GM12874 (cell line): ENCODE measurements at regions not wholly inside any gene's neighbourhood (a gene's known extent, or its start where the extent isn't known, plus 50 kb on each side); places are given as distances from the start of the nearest gene placed in this dataset.

Source experiments
- CTCF ChIP-seq: IDR thresholded peaks from 2 replicates; pipeline ENCODE4 v1.5.1; 2011; ENCODE audit warnings: low read depth, mild to moderate bottlenecking, control low read depth, low read length, moderate library complexity; ENCODE audit not compliant: insufficient read depth

GRCh38 chr18:78837754-78838153, 141.9 kb upstream of the SALL3 start:
- TF ChIP-seq CTCF, result no peak

GRCh38 chr18:78838183-78838582, 141.4 kb upstream of the SALL3 start:
- TF ChIP-seq CTCF, result no peak

DNA sequence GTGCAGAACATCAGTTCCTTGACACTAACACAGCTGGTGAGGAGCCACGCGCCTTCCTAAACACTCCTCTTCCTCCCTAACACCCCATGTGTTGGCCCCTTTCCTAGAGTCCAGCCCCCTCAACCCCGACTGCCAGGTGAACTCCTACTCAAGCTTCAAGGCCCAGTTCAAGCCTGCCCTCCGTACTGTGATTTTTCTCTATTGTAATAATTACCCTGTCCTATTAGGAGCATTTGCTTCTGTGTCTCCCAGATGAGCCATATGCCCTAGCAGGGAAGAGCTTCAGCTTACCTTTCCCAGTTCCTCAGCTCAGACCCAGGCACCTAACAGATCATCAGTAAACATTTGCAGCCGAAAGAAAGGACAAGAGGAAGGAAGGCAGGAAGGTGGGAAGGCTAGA, 130.6 kb upstream of the SALL3 start:
- no peak for TF ChIP-seq CTCF

- no peak for TF ChIP-seq CTCF
Measured at GRCh38 chr18:78849458-78849857, 130.2 kb upstream of the SALL3 start.

DNA sequence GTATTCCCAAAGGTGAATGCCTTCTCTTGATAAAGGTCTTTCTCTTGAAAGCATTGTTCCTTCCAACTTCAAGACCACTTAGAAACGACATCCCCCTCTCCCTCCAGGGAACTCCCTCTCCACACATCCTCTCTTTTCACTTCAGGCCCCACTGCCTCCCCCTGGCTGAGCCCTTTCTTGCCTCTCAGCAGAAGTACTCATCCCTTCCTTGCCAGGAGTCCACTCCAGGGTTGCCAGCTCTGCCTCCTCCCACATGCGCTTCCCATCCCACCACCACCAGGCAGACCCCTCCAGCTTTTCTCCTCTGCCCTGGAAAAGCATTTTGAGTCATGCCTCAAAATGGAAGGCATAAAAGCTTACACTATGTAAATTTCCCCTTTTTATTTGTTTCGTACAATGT, 126.3 kb upstream of the SALL3 start:
- TF ChIP-seq CTCF, result no peak

DNA sequence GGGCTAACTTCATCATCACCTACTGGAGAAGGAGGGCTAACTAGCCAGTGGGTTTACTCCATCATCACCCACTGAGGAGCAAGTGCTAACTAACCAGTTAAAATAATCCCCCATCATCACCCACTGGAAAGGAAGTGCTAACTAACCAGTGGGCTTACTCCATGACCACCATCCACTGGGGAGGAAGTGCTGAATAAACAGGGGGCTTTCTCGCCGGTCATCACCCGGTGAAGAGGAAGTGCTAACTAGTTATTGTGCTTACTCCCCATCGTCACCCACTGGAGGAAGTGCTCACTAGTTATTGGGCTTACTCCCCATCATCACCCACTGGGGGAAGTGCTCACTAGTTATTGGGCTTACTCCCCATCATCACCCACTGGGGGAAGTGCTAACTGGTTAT, 124.4 kb upstream of the SALL3 start:
- no peak for TF ChIP-seq CTCF

DNA sequence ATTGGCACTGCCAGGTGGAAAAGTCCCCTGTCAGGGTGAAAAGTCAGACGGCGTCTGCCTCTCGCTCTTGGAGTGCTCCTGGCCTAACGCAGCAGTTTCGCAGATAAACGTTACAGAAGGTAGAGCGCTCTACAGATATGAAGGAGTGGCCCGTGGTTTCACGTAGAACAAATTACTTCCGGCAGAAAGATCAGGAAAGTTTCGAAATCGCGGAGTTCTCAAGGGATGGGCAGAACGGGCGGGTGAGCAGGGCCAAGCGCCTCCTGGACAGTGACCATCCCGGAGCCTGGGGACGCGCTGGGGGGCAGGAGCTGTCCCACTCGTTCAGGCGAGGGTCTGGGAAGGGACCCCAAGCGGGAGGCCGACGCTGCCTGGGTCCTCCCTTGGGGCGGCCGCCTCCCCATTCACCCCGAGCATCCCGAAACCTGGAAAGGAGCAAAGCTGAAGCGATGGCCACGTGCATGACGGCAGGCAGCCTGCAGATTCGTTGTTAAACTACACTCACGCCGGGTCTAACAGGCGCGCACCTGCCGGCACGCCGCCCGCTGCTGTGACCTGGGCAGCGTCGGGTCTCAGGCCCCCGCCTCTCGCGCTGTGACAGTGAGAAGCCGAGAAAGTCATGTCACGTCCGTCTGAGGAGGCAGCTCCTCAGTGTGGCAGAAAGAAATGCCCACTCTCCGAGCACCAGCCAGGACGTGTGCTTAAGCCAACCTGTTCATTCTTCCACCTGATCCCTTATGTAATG, 122.9 kb upstream of the SALL3 start:
- no peak for TF ChIP-seq CTCF
